Transverse colon (tissue), 4 donors: ENCODE measurements at regions not wholly inside any gene's neighbourhood (a gene's known extent, or its start where the extent isn't known, plus 50 kb on each side); places are given as distances from the start of the nearest gene placed in this dataset.

Source experiments
- DNase-seq: peaks from one replicate; pipeline ENCODE4 v3.0.0-alpha.2; 2019
- H3K27ac ChIP-seq, 4 donors: fragments of 200-600 bp; sonication (generic); 2 replicates each; pipeline ENCODE4 v1.5.1; 2016 to 2018; ENCODE audit warnings: inconsistent platforms in 4 of 4
- H3K27me3 ChIP-seq: fragments of 200-600 bp; sonication (generic); 2 replicates; pipeline ENCODE4 v1.5.1; 2017; ENCODE audit warnings: inconsistent platforms
- H3K36me3 ChIP-seq, 4 donors: fragments of 200-600 bp; sonication (generic); 2 replicates each; pipeline ENCODE4 v1.5.1; 2017 to 2019; ENCODE audit warnings: inconsistent platforms in 4 of 4
- H3K4me1 ChIP-seq, 4 donors: fragments of 200-600 bp; sonication (generic); 2 replicates each; pipeline ENCODE4 v1.5.1; 2017 to 2020; ENCODE audit warnings: inconsistent platforms in 4 of 4
- H3K4me3 ChIP-seq, 4 donors: fragments of 200-600 bp; sonication (generic); 1 replicate in 1 of 4; 2 replicates in 3 of 4; pipeline versions ENCODE4 v1.5.1 to v1.6.1; 2017 to 2019; ENCODE audit warnings: inconsistent platforms in 4 of 4
- H3K9me3 ChIP-seq, 2 donors: fragments of 200-600 bp; sonication (generic); 2 replicates each; pipeline ENCODE4 v1.5.1; 2017 to 2019; ENCODE audit warnings: inconsistent platforms in 2 of 2
- EP300 ChIP-seq: sonication (generic); formaldehyde crosslinking; IDR thresholded peaks from one replicate; pipeline ENCODE4 v1.6.1; 2017; ENCODE audit warnings: antibody characterized with exemption, low read depth
- POLR2A ChIP-seq: fragments of 450-650 bp; IDR thresholded peaks from one replicate; pipeline ENCODE4 v1.6.1; 2016; ENCODE audit warnings: antibody characterized with exemption, mild to moderate bottlenecking, moderate library complexity
- POLR2AphosphoS5 ChIP-seq, 3 donors: sonication (generic); formaldehyde crosslinking; IDR thresholded peaks; one replicate each; pipeline ENCODE4 v1.6.1; 2016; ENCODE audit warnings: antibody characterized with exemption in 3 of 3
- WGBS, 2 donors: methylation state at CpG; one replicate each; pipeline ENCODE4 v1.1.5; 2018; ENCODE audit warnings: low coverage in 1 of 2; 5-methylcytosine and 5-hydroxymethylcytosine counted together
- in situ Hi-C, 4 donors: fragments of 200-750 bp; cut with MboI; loops; one replicate each; pipeline versions ENCODE4 v1.15.0 to v1.15.1; 2017; ENCODE audit warnings: low sequenced_read_pairs in 3 of 4, low pct_ligation_motif_present in 1 of 4, low pct_unique_long_range_greater_than_20kb in 1 of 4
- intact Hi-C: fragments of 100-400 bp; cut with DNase I; formaldehyde crosslinking; loops from one replicate; pipeline ENCODE4 v1.15.1; 2023; ENCODE audit warnings: low total_unique reads
- TF ChIP-seq, protein P1 (sequence below), 5 experiments: fragments of 200-600 bp in 3 of 5; fragments of 450-650 bp in 2 of 5; sonication (generic) in 3 of 5; IDR thresholded peaks; 1 replicate in 2 of 5; 2 replicates in 3 of 5; pipeline ENCODE4 v1.5.1; 2016 to 2017; ENCODE audit warnings: antibody characterized with exemption in 5 of 5, inconsistent platforms in 3 of 5, mild to moderate bottlenecking in 2 of 5, moderate library complexity in 1 of 5

DNA sequence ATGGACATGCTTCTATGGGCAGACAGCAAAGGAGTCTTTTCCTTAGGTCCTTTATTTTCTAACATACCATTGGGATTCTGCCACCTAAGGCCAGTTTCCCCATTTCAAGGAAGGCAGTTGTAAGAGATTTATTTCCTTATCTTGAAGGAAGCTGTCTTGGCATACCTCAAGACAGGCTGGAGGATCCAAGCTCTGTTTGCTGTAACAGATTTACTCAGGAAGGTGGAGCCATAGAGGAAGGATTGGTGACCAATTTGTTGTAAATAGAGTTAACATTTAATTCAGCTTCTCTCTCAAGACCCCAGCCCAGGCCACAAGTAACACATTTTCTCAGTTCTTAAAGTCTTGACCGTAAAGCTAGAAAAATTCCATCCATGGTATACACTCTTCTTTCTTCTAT is 131.6 kb upstream of the TENM3 start:
- no peaks in the 10 kb centered on the region for H3K4me1 ChIP-seq
- H3K27ac ChIP-seq, result no peak overlapping the region
- intact Hi-C loops, result no loop called here
- no peaks in the 10 kb centered on the region for H3K36me3 ChIP-seq
- TF ChIP-seq POLR2A (no peak), POLR2AphosphoS5 (IDR thresholded peaks at IDR 0.05) (no peak), EP300 (no peak)
- TF ChIP-seq, protein P1, sequence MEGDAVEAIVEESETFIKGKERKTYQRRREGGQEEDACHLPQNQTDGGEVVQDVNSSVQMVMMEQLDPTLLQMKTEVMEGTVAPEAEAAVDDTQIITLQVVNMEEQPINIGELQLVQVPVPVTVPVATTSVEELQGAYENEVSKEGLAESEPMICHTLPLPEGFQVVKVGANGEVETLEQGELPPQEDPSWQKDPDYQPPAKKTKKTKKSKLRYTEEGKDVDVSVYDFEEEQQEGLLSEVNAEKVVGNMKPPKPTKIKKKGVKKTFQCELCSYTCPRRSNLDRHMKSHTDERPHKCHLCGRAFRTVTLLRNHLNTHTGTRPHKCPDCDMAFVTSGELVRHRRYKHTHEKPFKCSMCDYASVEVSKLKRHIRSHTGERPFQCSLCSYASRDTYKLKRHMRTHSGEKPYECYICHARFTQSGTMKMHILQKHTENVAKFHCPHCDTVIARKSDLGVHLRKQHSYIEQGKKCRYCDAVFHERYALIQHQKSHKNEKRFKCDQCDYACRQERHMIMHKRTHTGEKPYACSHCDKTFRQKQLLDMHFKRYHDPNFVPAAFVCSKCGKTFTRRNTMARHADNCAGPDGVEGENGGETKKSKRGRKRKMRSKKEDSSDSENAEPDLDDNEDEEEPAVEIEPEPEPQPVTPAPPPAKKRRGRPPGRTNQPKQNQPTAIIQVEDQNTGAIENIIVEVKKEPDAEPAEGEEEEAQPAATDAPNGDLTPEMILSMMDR (IDR thresholded peaks at IDR 0.05), result no peak
- H3K4me3 ChIP-seq, result no peak overlapping the region
- H3K9me3 ChIP-seq, result no peaks in the 10 kb centered on the region
- no peaks in the 10 kb centered on the region for H3K27me3 ChIP-seq
- no peak for DNase-seq
- in situ Hi-C loops, result no loop called here
- 80 to 94% methylated on average over 1 of the region's 1 CpG for WGBS, 2 donors

- intact Hi-C loops, result no loop called here
- in situ Hi-C loops, result no loop called here
- no peaks in the 10 kb centered on the region for H3K4me1 ChIP-seq
- H3K4me3 ChIP-seq, result no peak overlapping the region
- no peak overlapping the region for H3K27ac ChIP-seq
- DNase-seq, result no peak
- H3K36me3 ChIP-seq, result no peaks in the 10 kb centered on the region
- no peaks in the 10 kb centered on the region for H3K27me3 ChIP-seq
- H3K9me3 ChIP-seq, result no peaks in the 10 kb centered on the region
- TF ChIP-seq, protein P1 (IDR thresholded peaks at IDR 0.05), result no peak
- no peak for TF ChIP-seq POLR2AphosphoS5 (IDR thresholded peaks at IDR 0.05)
- TF ChIP-seq POLR2A, result no peak
- no peak for TF ChIP-seq EP300
These were observed 129.4 kb upstream of the TENM3 start for GRCh38 chr4:182113779-182114178.

GRCh38 chr4:182124359-182124758 is 118.8 kb upstream of the TENM3 start:
- H3K9me3 ChIP-seq, result no peaks in the 10 kb centered on the region
- no peak overlapping the region for H3K4me3 ChIP-seq
- no peaks in the 10 kb centered on the region for H3K27me3 ChIP-seq
- DNase-seq, result no peak
- in situ Hi-C loops (no loop called here), intact Hi-C loops (no loop called here)
- TF ChIP-seq POLR2AphosphoS5 (IDR thresholded peaks at IDR 0.05) (no peak), POLR2A (no peak), EP300 (no peak)
- TF ChIP-seq, protein P1 (IDR thresholded peaks at IDR 0.05), result no peak
- no peaks in the 10 kb centered on the region for H3K36me3 ChIP-seq
- H3K4me1 ChIP-seq, result no peaks in the 10 kb centered on the region
- no peak overlapping the region for H3K27ac ChIP-seq
- WGBS, 2 donors, result 83 to 84% methylated on average over 4 to 7 of the region's 7 CpGs

DNA sequence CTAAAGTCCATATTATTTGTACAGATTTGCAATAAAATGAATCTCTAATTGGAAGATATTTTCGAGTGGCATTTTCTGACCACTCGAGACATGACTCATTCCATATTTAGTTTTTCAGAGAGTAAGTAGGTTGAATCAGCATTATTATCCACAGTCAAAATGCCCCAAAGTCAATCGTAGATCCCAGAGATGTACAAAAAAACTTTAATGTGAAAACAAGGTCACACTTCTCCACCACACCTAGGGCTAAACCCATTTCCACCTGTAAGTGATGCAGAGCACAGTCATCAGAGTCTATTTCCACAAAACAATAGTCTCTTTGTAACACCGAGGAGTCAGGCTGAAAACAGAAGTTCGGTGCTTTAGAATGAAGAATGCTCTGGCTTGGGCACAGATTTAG is 117.1 kb upstream of the TENM3 start:
- Histone ChIP-seq H3K27ac (no peak overlapping the region), H3K27me3 (no peaks in the 10 kb centered on the region), H3K36me3 (no peaks in the 10 kb centered on the region), H3K4me3 (no peak overlapping the region), H3K4me1 (no peaks in the 10 kb centered on the region), H3K9me3 (no peaks in the 10 kb centered on the region)
- intact Hi-C loops, result no loop called here
- DNase-seq, result no peak
- 52 to 62% methylated on average over 5 of the region's 5 CpGs for WGBS, 2 donors
- TF ChIP-seq EP300 (no peak), POLR2AphosphoS5 (IDR thresholded peaks at IDR 0.05) (no peak), POLR2A (no peak)
- TF ChIP-seq, protein P1 (IDR thresholded peaks at IDR 0.05), result no peak
- in situ Hi-C loops, result no loop called here
